ENCODE measurements at regions not wholly inside any gene's neighbourhood (a gene's known extent, or its start where the extent isn't known, plus 50 kb on each side); places are given as distances from the start of the nearest gene placed in this dataset.

- DNase-seq, result no peak
- no peaks in the 10 kb centered on the region for H3K27me3 ChIP-seq
- ATAC-seq, result no peak
- H3K27ac ChIP-seq, result no peak overlapping the region
- H3K4me3 ChIP-seq, result no peak overlapping the region
- intact Hi-C loops (cut with DNase I), result no loop called here
- H3K36me3 ChIP-seq, result no peaks in the 10 kb centered on the region
- TF ChIP-seq, protein P1, sequence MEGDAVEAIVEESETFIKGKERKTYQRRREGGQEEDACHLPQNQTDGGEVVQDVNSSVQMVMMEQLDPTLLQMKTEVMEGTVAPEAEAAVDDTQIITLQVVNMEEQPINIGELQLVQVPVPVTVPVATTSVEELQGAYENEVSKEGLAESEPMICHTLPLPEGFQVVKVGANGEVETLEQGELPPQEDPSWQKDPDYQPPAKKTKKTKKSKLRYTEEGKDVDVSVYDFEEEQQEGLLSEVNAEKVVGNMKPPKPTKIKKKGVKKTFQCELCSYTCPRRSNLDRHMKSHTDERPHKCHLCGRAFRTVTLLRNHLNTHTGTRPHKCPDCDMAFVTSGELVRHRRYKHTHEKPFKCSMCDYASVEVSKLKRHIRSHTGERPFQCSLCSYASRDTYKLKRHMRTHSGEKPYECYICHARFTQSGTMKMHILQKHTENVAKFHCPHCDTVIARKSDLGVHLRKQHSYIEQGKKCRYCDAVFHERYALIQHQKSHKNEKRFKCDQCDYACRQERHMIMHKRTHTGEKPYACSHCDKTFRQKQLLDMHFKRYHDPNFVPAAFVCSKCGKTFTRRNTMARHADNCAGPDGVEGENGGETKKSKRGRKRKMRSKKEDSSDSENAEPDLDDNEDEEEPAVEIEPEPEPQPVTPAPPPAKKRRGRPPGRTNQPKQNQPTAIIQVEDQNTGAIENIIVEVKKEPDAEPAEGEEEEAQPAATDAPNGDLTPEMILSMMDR (IDR thresholded peaks at IDR 0.05), result no peak
- TF ChIP-seq POLR2A (IDR thresholded peaks at IDR 0.05), result no peak
- WGBS, 4 donors, result 91 to 97% (median 94%) methylated on average over 5 of the region's 5 CpGs
- H3K4me1 ChIP-seq, result no peaks in the 10 kb centered on the region
- peaks cover 0 to 20% (median 0%) of the 10 kb centered on the region in 12 donors for H3K9me3 ChIP-seq
Observed at GRCh38 chr3:83251490-83251889, 1490.0 kb upstream of the GBE1 start.

DNA sequence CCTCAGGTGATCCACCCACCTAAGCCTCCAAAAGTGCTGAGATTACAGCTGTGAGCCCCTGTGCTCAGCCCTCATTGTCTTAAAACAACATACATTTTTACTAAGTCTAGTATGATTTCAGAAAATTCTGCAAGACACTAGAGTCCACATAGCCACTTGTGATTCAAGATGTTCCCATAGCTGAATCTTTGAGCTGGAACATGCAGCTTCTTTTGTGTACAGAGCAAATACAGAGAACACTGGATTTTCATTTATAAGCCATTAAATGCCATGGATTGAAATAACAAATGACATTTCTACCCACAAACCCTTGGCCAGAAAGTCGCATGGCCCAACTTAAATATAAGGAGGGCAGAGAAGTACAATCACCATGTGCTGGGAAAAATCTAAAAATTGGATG lies 1489.2 kb upstream of the GBE1 start:
- ATAC-seq (no peak), DNase-seq (no peak)
- H3K4me1 ChIP-seq, result no peaks in the 10 kb centered on the region
- no peaks in the 10 kb centered on the region for H3K36me3 ChIP-seq
- 77 to 94% (median 81%) methylated on average over 1 of the region's 1 CpG for WGBS, 4 donors
- intact Hi-C loops (cut with DNase I), result no loop called here
- H3K27ac ChIP-seq, result no peak overlapping the region
- TF ChIP-seq, protein P1 (IDR thresholded peaks at IDR 0.05), result no peak
- no peak for TF ChIP-seq POLR2A (IDR thresholded peaks at IDR 0.05)
- peaks cover 0 to 29% (median 0%) of the 10 kb centered on the region in 12 donors for H3K9me3 ChIP-seq
- H3K27me3 ChIP-seq, result no peaks in the 10 kb centered on the region
- no peak overlapping the region for H3K4me3 ChIP-seq

- Histone ChIP-seq H3K27me3 (no peaks in the 10 kb centered on the region), H3K4me1 (no peaks in the 10 kb centered on the region), H3K4me3 (no peak overlapping the region), H3K9me3 (peaks cover 0 to 40% (median 2%) of the 10 kb centered on the region in 12 donors), H3K27ac (no peak overlapping the region), H3K36me3 (no peaks in the 10 kb centered on the region)
- WGBS, 4 donors, result 51 to 70% (median 59%) methylated on average over 3 of the region's 3 CpGs
- ATAC-seq, result no peak
- TF ChIP-seq, protein P1 (IDR thresholded peaks at IDR 0.05), result no peak
- TF ChIP-seq POLR2A (IDR thresholded peaks at IDR 0.05), result no peak
- intact Hi-C loops (cut with DNase I), result no loop called here
- DNase-seq, result no peak
Observed at GRCh38 chr3:83248454-83248853, 1487.0 kb upstream of the GBE1 start.

DNA sequence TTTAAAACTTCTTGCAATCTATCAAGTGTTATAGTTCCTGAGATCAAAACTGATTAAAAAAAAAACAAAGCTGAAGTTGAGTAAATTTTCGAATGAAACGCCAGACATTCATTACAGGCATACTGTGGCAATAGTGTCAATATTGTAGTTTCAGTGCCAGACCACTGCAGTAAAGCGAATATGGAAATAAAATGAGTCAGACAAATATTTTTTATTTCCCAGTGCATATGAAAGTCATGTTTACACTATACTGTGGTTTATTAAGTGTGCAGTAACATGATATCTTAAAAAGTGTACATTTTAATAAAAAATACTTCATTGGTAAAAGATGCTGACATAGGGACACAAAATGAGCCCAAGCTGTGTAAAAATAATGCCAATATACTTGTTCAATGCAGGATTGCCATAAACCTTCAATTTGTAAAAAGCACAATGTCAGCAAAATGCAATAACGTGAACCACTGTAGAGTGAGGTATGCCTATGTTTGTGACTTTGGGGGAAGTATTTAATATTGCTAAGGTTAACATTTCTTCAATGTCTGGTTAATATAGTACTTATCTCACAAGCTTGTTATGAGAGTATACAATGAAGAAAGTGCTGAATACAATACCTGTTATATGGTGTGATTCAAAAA lies 1473.9 kb upstream of the GBE1 start:
- intact Hi-C loops (cut with DNase I), result no loop called here
- no peak overlapping the region for H3K27ac ChIP-seq
- TF ChIP-seq, protein P1 (IDR thresholded peaks at IDR 0.05), result no peak
- TF ChIP-seq POLR2A (IDR thresholded peaks at IDR 0.05), result no peak
- H3K4me3 ChIP-seq, result no peak overlapping the region
- DNase-seq (no peak), ATAC-seq (no peak)
- H3K27me3 ChIP-seq, result no peaks in the 10 kb centered on the region
- no peaks in the 10 kb centered on the region for H3K36me3 ChIP-seq
- H3K9me3 ChIP-seq, result no peaks in the 10 kb centered on the region
- 71 to 86% (median 78%) methylated on average over 4 of the region's 4 CpGs for WGBS, 4 donors
- no peaks in the 10 kb centered on the region for H3K4me1 ChIP-seq

All from heart left ventricle (tissue), 16 donors.